WERI-Rb-1 (cell line): ENCODE measurements at regions not wholly inside any gene's neighbourhood (a gene's known extent, or its start where the extent isn't known, plus 50 kb on each side); places are given as distances from the start of the nearest gene placed in this dataset.

Experiments
- DNase-seq: peaks from one replicate; pipeline ENCODE4 v3.0.0-alpha.2; 2020
- H3K27ac ChIP-seq: fragments of 250-450 bp; sonication (Bioruptor Pico); 2 replicates; pipeline ENCODE4 v1.5.1; 2020; ENCODE audit warnings: mild to moderate bottlenecking, moderate library complexity
- H3K27me3 ChIP-seq: fragments of 250-450 bp; sonication (Bioruptor Pico); 2 replicates; pipeline ENCODE4 v1.5.1; 2021; ENCODE audit warnings: mild to moderate bottlenecking, low read depth, moderate library complexity; ENCODE audit not compliant: insufficient read depth, severe bottlenecking
- H3K36me3 ChIP-seq: fragments of 250-450 bp; sonication (Bioruptor Pico); 2 replicates; pipeline ENCODE4 v1.5.1; 2020; ENCODE audit warnings: mild to moderate bottlenecking, moderate library complexity
- H3K4me3 ChIP-seq: 2 replicates; pipeline ENCODE4 v1.5.1; 2011; ENCODE audit warnings: low read depth, mild to moderate bottlenecking, control low read depth, low read length
- H3K9me3 ChIP-seq: fragments of 250-450 bp; sonication (Bioruptor Pico); 2 replicates; pipeline ENCODE4 v1.5.1; 2021; ENCODE audit warnings: mild to moderate bottlenecking, moderate library complexity; ENCODE audit not compliant: severe bottlenecking
- TF ChIP-seq, protein P1 (sequence below): IDR thresholded peaks from 2 replicates; pipeline ENCODE4 v1.5.1; 2011; ENCODE audit warnings: low read depth, mild to moderate bottlenecking, control low read depth, inconsistent platforms, low read length

DNA sequence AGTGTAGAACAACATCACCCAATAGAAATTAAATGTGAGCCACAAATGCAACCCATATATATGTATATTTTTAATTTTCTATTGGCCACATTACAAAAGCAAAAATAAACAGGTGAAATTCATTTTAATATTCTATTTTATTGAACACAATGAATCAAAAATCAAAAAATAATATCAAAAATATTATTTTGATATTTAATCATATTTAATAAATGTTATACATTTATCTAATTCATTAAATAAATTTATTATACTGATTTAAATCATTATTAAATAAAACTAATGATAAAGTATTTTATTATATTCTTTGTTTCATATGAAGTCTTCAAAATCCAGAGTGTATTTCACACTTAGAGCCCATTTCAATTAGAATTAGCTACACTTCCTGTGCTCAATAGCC, 98.4 kb upstream of the MANEA start:
- no peak overlapping the region for H3K27ac ChIP-seq
- H3K4me3 ChIP-seq, result no peak overlapping the region
- TF ChIP-seq, protein P1, sequence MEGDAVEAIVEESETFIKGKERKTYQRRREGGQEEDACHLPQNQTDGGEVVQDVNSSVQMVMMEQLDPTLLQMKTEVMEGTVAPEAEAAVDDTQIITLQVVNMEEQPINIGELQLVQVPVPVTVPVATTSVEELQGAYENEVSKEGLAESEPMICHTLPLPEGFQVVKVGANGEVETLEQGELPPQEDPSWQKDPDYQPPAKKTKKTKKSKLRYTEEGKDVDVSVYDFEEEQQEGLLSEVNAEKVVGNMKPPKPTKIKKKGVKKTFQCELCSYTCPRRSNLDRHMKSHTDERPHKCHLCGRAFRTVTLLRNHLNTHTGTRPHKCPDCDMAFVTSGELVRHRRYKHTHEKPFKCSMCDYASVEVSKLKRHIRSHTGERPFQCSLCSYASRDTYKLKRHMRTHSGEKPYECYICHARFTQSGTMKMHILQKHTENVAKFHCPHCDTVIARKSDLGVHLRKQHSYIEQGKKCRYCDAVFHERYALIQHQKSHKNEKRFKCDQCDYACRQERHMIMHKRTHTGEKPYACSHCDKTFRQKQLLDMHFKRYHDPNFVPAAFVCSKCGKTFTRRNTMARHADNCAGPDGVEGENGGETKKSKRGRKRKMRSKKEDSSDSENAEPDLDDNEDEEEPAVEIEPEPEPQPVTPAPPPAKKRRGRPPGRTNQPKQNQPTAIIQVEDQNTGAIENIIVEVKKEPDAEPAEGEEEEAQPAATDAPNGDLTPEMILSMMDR, result no peak
- H3K36me3 ChIP-seq, result no peaks in the 10 kb centered on the region
- no peak for DNase-seq
- no peaks in the 10 kb centered on the region for H3K27me3 ChIP-seq
- no peaks in the 10 kb centered on the region for H3K9me3 ChIP-seq

GRCh38 chr6:95487817-95488216, 89.5 kb upstream of the MANEA start:
- no peak overlapping the region for H3K27ac ChIP-seq
- no peak for DNase-seq
- TF ChIP-seq, protein P1, result no peak
- H3K36me3 ChIP-seq, result no peaks in the 10 kb centered on the region
- no peak overlapping the region for H3K4me3 ChIP-seq
- no peaks in the 10 kb centered on the region for H3K27me3 ChIP-seq
- no peaks in the 10 kb centered on the region for H3K9me3 ChIP-seq

GRCh38 chr6:95489185-95489863, 88.0 kb upstream of the MANEA start:
- TF ChIP-seq, protein P1, result no peak
- H3K27me3 ChIP-seq, result no peaks in the 10 kb centered on the region
- no peaks in the 10 kb centered on the region for H3K9me3 ChIP-seq
- DNase-seq, result no peak
- H3K27ac ChIP-seq, result no peak overlapping the region
- no peak overlapping the region for H3K4me3 ChIP-seq
- no peaks in the 10 kb centered on the region for H3K36me3 ChIP-seq

GRCh38 chr6:95496769-95497426, 80.4 kb upstream of the MANEA start:
- H3K27me3 ChIP-seq, result no peaks in the 10 kb centered on the region
- H3K36me3 ChIP-seq, result no peaks in the 10 kb centered on the region
- TF ChIP-seq, protein P1, result no peak
- H3K27ac ChIP-seq, result no peak overlapping the region
- DNase-seq, result no peak
- no peaks in the 10 kb centered on the region for H3K9me3 ChIP-seq
- H3K4me3 ChIP-seq, result no peak overlapping the region

DNA sequence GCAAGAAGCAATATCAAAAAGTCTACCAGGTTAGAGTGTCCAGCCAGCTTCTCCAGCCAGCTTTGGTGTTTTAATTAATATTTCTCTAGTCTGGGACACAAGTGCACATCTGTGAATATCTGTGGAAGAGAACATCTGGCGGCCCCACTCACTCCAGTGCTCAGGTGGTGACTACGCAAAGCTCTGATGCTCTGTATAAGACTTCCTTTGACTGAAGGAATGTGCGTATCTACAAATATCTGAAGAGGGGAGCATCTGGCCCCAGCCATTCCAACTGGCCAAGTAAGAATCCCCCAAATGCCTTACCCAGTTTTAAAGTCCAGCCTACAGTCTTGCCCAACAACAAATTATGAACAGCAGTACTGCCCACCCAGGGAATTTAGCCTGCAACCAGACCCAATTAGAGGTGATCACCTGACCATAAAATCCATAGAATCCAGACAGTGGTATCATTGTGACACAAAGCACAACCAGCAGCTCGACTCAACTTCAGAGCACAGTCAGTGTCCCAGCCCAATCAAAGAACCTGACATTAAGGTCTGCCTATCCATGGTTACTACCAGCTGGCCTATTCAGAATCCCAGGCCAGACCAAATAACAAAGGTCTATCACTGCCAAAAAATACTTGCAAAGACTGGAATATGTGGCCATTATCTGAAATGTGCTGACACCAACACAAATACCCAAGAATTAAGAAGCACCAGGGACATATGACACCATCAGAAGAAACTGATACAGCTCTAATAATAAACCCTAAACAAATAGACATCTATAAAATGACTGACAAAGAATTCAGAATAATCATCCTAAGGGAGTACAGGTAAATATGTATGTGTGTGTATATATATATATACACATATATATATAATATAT, 76.1 kb upstream of the MANEA start:
- H3K27me3 ChIP-seq, result no peaks in the 10 kb centered on the region
- no peak for DNase-seq
- TF ChIP-seq, protein P1, result no peak

More for the DNA sequence above, 76.1 kb upstream of the MANEA start:
- Histone ChIP-seq H3K9me3 (no peaks in the 10 kb centered on the region), H3K36me3 (no peaks in the 10 kb centered on the region), H3K4me3 (no peak overlapping the region), H3K27ac (no peak overlapping the region)
